ENCODE measurements at regions not wholly inside any gene's neighbourhood (a gene's known extent, or its start where the extent isn't known, plus 50 kb on each side); places are given as distances from the start of the nearest gene placed in this dataset.

GRCh38 chr4:66693694-66694093 lies 851.6 kb downstream of the CENPC start:
- DNase-seq (ENCODE audit: low spot score) = no peak

- no peak for DNase-seq (ENCODE audit: low spot score)
Observed at GRCh38 chr4:66691101-66691500, 854.2 kb downstream of the CENPC start.

DNA sequence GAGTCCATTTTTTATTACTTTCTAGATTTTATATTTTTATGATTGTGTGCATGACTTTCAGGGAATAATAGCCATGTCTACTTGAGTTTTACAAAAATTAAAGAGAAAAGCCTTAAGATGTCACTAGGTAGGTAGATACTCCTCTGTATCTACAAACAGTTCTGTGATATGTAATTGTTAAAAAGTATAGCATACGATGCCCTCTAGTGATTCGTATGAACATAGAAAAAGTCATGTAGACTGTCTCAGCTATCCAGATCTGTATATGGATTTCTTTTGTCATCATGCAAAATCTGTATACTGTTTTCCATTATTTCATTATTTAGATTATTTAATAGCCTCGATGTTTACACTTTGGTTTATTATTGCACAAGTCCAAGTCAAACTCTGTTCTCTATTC lies 856.6 kb downstream of the CENPC start:
- peak; percentile 17 for DNase-seq (ENCODE audit: low spot score)

GRCh38 chr4:66687459-66687858 lies 857.8 kb downstream of the CENPC start:
- no peak for DNase-seq (ENCODE audit: low spot score)

GRCh38 chr4:66681962-66682361 lies 863.3 kb downstream of the CENPC start:
- DNase-seq (ENCODE audit: low spot score) = no peak

GRCh38 chr4:66667249-66667648 lies 878.1 kb downstream of the CENPC start:
- no peak for DNase-seq (ENCODE audit: low spot score)

GRCh38 chr4:66662620-66663019 lies 882.7 kb downstream of the CENPC start:
- no peak for DNase-seq (ENCODE audit: low spot score)

DNA sequence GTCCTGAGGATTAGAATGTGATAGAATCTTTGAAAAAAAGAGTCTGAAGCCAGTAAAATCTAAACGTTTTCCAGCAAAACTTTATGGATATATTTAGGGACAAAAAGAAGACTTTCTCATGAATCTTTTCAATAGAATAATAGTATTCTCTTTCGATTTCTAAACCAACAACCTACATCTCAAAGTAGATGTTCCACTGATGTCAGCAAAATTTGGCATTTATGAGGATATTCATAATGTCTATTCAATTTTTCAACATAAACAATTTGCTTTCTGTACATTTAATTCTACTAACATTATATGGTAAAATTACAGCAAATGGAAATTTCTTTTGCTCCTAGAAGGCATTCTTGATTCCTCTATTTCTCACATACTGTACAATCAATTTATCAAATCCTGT lies 886.5 kb downstream of the CENPC start:
- no peak for DNase-seq (ENCODE audit: low spot score)

- DNase-seq (ENCODE audit: low spot score) = no peak
Observed at GRCh38 chr4:66655505-66655904, 889.8 kb downstream of the CENPC start.

DNA sequence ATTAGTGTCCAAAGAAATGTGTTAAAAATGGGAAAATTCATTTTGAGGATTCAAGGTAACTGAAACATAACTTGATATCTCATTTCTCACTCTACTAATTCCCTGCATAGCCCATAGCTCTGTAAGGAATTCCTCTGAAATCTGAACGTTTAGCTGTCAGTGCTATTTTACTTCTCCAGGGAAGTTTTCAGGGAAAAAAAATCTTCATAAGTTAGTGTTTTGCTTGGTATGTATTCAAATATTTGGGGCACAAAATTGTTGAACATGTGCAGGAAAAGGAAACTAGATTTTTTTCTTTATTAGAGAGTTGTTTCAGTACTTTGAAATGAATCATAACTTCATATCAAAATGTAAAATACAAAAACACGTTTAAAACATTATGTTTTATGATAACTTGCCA lies 891.4 kb downstream of the CENPC start:
- DNase-seq (ENCODE audit: low spot score) = no peak

- DNase-seq (ENCODE audit: low spot score) = no peak
Observed at GRCh38 chr4:66649236-66649635, 896.1 kb downstream of the CENPC start.

DNA sequence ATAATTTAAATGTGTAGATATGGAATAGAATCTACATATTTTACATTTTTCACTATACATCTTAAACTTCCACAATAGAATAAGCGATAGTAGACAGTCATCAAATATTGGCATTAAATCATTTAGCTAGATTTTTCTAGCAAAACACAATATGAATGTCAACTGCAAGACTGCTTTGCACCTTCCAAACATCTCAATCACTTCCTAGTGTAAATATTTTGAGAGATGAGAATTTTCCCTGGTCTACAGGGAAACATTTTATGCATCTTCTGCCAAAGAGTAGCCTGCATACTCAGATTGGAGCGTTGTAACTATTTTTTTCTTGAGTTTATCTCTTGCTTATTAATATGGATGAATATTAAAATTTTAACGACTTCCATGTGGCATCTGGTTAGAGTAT lies 897.4 kb downstream of the CENPC start:
- no peak for DNase-seq (ENCODE audit: low spot score)

DNA sequence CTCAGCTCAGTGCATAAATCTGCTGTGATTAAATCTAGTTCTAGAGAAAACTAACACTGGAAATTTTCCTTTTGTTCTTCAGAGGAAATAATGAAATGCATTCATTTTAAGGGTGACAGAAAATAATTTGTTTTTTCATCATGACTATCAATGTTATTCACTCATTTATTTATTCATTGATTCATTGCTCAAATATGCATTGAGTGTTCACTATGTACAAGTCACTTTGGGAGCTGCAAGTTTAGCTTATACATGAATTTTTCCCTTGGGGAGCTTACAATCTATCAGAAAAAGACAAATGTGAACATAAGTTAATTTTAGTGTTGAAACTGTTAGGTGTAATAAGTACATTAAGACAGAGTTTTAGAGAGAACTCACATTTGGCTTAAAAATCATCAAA lies 897.8 kb downstream of the CENPC start:
- no peak for DNase-seq (ENCODE audit: low spot score)

DNA sequence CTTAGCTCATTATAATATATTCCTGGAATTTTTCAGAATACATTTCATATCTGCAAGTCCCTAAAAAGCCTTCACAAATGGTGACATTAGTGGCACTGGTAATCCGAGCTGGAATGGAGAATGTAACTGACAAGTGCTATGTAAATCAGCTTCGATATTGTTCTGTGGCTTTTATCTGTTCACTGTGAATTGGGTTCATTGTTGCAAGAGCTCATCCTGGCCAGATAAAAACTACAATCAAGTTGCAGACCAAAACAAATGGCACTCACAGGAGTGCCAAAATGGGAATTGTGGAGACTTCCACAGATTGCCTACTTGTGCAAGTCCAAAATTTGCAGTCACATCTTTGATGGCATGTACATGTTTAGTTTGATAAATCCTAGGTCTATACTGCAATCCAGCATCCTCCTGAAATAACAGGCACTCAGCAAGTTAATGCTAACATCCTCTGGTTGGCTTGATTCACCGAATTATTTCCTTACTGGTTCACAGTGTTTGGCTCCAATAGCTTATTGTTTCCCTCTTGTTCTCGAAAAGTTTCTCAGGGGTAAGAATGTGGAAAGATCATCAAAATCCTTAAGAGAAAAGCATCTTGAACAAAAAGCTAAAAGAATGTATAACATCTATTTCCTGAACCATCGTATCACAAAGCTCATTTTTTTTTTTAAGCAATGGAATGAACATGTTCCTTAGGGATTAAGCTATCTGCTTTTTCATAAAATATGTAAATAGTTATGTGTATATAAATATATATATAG lies 904.9 kb downstream of the CENPC start:
- DNase-seq (ENCODE audit: low spot score) = no peak

DNA sequence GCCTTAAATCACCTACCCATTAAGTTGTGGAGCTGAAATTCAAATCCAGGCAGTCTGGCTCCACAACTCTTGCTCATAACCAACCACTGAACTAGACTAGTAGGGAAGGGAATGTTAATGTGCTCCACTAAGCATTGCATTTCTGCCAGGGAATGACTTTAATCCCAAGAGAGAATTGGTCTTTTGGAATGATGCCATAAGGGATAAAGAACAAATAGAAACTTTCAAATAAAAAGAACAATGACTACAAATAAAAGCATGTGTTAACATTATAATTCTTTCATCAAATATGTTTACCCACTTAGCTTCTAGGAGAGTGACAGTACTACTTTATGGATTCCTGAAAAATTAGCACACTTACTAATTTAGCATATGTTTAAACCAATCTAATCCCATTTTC lies 905.9 kb downstream of the CENPC start:
- no peak for DNase-seq (ENCODE audit: low spot score)

DNA sequence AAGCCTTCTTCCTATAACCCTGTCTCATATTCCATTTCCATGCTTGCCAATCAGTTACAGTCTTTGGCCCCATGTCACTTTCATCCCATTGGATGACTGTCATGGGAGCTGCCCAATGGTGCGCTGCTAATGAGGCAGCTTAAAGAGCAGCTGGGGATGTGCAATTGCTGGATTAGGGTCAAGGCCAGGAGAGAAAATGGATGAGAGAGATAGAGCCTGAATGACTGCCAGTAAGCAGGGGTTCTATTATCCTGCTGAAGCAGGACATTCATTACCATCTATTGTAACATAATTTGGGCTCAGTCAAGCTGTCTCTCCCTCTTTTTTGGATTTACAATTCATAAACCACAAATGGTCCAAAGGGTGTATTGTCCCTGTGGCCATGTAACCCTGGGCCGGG lies 909.0 kb downstream of the CENPC start:
- DNase-seq (ENCODE audit: low spot score) = no peak

- no peak for DNase-seq (ENCODE audit: low spot score)
Observed at GRCh38 chr4:66633477-66633876, 911.8 kb downstream of the CENPC start.

DNA sequence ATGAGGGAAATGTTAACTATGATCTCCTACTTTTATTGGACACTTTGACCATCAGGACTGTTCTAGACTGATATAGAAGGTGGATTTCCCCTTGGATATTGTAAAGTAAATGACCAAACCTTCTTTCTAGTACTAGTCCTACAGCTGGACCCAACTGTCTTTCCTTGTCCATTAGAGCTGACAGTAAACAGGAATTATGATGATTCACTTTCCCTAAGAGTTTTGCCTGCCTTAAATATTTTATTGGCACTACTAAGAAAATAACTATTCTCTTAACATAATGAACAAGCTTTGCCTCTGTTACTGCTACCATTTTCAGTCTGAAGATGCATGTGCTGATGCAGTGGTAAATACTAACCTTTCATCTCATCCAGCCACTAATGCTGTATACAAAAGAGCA lies 915.4 kb downstream of the CENPC start:
- no peak for DNase-seq (ENCODE audit: low spot score)

GRCh38 chr4:66628146-66628545 lies 917.2 kb downstream of the CENPC start:
- DNase-seq (ENCODE audit: low spot score) = no peak

GRCh38 chr4:66625480-66625879 lies 919.8 kb downstream of the CENPC start:
- DNase-seq (ENCODE audit: low spot score) = no peak

DNA sequence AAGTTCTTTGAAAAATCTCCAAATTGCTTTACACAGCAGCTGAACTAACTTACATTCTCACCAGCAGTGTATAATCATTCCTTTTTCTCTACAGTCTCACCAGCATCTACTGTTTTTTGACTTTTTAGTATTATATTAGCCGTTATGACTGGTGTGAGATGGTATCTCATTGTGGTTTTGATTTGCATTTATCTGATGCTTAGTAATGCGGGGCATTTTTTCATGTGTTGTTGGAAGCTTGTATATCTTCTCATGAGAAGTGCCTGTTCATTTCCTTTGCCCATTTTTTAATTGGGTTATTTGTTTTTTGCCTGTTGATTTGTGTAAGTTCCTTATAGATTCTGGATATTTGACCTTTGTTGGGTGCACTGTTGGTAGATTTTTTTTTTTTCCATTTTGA lies 931.7 kb downstream of the CENPC start:
- no peak for DNase-seq (ENCODE audit: low spot score)

DNA sequence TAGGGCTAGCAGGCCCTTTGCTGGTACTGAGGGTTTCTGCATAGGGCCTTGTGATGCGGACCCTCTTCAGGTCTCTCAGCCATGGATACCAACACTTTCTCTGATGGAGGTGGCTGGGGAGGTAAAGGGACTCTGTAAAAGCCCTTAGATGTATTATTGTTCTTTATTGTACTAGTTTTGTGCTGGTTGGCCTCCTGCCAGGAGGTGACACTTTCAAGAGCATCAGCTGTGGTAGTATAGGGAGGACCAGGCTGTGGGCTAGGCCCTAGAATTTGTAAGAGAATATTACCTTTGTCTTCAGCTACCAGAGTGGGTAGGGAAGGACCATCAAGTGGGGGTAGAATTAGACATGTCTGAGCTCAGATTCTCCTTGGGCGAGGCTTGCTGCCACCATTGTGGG lies 936.3 kb downstream of the CENPC start:
- DNase-seq (ENCODE audit: low spot score) = no peak

- DNase-seq (ENCODE audit: low spot score) = no peak
Observed at GRCh38 chr4:66606908-66607307, 936.6 kb upstream of the EPHA5 start.

DNA sequence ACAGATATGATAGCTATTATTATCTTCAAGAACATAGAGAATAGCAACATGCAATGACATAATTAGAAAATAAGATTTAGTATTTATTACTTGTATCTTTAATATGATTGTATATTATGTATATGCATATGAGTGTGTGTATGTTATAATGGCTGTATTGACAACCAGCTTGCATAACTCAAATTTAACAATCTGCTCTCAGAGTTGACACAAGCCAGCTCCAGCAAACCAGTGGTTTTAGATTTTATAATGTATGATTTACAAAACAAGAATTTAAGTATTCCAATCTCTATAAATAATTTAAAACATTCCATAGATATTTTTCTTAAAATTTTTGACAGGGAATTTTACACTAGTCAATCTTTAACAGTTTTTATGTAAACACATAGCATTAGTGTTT lies 935.9 kb upstream of the EPHA5 start:
- DNase-seq (ENCODE audit: low spot score) = no peak

DNA sequence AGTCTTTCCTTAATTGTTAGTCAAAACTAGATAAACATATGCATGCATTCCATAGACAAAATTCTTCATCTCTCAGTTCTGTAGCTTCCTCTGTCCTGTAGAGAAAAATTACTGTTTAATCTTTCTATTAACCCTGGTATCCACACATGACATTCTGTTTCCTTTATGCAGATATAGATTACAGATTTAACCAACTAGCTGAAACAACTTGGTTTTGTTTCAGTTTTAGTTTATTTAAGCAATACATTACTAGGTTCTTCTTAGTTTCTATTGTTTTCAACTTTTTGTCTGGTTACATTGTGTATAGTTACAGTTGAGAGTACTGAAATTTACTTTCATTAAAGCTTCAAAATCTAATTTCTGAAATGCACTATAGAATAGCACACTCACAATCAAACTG lies 933.9 kb upstream of the EPHA5 start:
- no peak for DNase-seq (ENCODE audit: low spot score)
